GM21619 (cell line): ENCODE measurements at regions not wholly inside any gene's neighbourhood (a gene's known extent, or its start where the extent isn't known, plus 50 kb on each side); places are given as distances from the start of the nearest gene placed in this dataset.

ENCODE experiments used
- ATAC-seq: cut with Tn5 transposase; IDR thresholded peaks from one replicate; pipeline ENCODE4 v1.9.1; 2021; ENCODE audit not compliant: unreplicated experiment

- no peak for ATAC-seq
Measured at GRCh38 chr20:56988446-56988845, 278.0 kb downstream of the BMP7 start.

DNA sequence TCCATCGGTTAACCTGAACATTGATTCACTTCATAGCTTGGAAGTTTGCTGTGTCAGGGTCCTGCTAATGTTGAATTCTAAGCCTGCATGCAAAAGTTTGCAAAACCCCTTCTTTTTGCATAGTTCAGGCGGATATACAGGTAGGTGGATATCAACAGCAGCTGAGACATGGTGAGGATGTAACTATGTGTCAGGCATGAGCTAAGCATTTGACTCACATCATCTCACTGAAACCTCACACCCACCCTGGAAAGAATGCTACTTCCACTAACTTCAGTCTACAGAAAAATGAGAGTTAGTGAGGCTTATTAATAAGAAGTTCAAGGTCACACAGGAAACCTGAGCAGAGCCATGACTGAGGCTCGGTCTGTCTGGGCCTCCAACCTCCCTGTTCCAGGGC is 276.9 kb downstream of the BMP7 start:
- no peak for ATAC-seq

- ATAC-seq, result no peak
Measured at GRCh38 chr20:56993020-56993559, 273.4 kb downstream of the BMP7 start.

DNA sequence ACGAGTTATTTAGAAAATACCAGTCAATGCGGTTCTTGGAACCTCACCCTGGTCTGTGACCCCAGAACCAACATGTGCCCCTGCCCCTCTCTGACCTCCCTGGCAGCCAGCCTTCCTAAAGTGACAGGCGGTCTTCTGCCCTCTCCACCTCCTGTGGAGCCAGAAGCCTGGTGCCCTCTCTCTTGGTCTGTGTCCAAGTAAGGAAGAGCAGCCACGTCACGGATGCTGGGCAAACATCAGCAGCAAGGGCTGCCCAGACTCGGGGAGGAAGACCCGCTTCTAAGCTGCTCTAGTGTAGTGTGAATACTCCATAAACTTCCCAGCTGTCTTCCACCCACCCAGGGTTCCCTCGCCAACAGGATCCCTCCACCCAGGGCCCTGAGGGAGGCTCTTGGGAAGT is 272.4 kb downstream of the BMP7 start:
- no peak for ATAC-seq

DNA sequence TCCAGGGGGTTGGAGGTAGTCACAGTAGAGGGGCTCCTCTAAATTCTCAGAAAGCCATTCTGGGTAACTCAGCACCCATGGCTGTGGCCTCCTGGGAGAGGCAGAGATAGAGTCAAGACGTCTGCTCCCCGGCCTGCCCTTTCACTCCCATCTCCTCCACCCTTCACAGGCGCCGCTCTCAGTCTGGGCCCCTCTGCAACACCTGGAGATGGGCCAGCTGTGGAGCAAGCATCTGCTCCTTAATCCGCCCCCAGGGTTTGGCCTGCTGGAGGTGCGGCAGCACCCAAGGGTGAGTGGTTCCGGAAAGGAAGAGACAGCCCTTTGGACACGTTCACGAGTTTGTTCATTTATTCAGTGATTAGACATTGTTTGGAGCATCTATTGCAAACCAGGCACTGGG is 271.3 kb downstream of the BMP7 start:
- ATAC-seq, result no peak

DNA sequence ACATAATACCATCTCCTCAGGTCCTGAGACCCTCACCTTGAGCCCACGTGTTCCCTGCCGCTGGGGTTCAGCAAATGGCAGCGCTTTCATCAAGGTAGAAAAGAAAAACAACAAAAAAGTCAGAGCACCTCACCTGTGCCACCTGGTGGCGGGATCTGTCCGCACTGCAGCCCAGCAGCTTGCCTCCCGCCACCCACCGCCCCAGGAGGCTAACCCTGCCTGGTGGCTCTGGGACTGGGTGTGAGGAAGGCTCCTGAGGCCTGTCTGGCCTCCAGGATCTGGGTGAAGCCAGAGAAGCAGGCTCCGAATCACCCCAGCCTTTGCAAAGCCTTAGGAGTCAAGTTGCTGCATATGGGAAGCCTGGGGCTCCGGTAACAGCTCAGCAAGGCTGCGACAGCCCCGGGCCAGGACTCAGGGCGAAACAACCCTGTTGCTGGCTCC is 270.8 kb downstream of the BMP7 start:
- no peak for ATAC-seq

DNA sequence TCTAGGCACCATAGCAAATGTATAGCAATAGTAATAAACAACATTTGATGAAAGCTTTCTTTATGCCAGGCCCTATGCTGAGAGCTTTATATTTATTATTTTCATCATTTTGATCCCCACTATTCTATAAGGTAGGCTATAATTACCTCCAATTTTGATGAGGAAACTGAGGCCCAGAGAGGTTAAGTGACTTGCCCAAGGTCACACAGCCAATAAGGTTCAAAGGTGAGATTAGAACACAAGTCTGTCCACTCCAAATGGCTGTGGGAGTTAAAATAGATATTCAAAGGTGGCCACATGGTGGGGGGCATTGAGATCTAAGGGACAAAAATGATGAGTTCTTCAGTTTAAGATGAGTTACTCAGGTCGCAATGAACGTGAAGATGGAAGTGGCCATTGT is 269.9 kb downstream of the BMP7 start:
- ATAC-seq, result no peak

DNA sequence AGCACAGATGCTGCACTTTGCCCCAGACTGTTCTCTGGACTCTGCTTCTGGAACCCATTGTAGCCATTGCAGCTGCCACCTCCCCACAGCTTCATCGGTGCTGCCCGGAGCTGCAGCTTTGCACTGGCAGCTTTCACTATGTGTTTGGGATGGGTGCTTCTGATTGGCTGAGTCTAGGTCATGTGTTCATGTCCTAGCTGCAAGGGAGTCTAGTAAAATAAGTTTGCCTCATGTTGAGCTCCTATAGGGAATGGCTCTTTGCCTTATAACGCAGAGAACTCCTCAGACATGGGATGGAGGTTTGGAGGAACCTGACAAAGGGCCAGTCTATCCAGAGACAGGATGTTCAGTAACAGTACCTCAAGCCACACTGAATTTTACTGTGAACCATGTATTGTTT is 268.0 kb downstream of the BMP7 start:
- no peak for ATAC-seq

- no peak for ATAC-seq
Measured at GRCh38 chr20:57000441-57000968, 265.9 kb downstream of the BMP7 start.

- ATAC-seq, result no peak
Measured at GRCh38 chr20:57001126-57001767, 265.2 kb downstream of the BMP7 start.

GRCh38 chr20:57002066-57002570 is 264.3 kb downstream of the BMP7 start:
- no peak for ATAC-seq

DNA sequence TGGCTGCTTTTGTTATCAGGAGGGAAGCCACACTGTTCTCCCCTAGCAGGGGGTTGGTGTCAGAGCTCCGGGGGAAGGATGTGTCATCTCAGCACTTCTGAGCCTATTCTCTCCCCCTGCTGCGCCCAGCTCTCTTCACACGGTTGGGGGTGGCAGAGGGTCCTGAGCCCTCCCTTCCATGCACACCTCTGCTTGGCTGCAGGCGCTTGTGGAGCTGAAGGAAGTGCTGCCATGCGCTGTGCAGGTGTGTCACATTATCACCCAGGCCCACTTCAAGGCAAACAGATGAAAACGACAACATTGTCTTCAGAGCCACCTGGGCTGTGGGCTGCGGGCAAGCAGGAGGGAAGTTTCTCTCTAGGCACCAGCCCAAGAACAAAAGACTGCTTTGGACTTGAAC is 263.4 kb downstream of the BMP7 start:
- no peak for ATAC-seq

GRCh38 chr20:57004416-57004815 is 262.0 kb downstream of the BMP7 start:
- no peak for ATAC-seq

GRCh38 chr20:57004951-57005933 is 261.2 kb downstream of the BMP7 start:
- no peak for ATAC-seq

DNA sequence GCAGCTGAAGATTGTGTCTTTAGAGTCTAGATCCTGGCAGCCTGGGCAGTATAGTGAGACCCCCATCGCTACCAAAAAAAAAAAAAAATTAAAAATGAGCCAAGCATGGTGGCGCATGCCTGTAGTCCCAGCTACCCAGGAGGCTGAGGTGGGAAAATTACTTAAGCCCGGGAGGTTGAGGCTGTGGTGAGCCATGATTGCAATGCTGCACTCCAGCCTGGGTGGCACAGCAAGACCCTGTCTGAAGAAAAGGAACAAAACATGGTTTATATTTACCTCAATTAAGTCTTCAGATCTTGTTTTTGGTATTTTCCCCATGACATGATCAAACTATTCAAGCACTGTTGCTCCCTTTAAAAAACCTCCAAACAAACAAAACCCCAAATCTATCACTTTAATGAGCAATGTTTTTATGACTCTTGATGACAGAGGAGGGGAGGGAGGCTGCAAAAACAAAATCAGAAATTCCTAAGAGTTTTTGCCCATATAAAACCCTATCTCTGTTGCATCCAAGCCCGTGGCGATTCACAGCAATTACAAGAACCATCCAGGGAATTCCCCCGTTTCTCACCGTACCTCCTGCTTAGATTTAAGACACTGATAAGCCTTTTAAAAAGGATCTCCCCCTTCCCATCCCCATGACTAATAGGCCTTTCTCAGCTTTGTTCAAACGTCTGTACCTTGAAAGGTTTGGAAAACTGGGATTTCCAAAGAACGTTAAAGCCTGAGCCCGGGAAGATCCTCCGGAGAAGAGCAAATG is 259.9 kb downstream of the BMP7 start:
- ATAC-seq, result no peak

DNA sequence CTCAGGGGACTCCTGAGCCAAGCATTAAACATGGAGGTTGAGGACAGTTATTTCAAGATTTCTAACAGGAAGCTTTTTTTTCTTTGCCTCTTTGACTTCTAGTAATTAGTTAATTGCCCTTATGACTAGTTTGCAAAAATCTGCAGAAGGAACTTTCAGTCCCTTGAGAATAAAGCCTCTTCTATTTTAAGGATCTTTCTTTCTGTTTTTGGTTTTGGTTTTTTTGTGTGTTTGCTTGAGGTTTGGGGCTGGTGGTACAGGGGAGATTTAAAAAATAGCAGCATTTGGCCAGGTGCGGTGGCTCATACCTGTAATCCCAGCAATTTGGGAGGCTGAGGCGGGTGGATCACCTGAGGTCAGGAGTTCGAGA is 259.3 kb downstream of the BMP7 start:
- ATAC-seq, result no peak

- ATAC-seq, result no peak
Measured at GRCh38 chr20:57008217-57008616, 258.2 kb downstream of the BMP7 start.

- no peak for ATAC-seq
Measured at GRCh38 chr20:57009355-57009754, 257.1 kb downstream of the BMP7 start.

DNA sequence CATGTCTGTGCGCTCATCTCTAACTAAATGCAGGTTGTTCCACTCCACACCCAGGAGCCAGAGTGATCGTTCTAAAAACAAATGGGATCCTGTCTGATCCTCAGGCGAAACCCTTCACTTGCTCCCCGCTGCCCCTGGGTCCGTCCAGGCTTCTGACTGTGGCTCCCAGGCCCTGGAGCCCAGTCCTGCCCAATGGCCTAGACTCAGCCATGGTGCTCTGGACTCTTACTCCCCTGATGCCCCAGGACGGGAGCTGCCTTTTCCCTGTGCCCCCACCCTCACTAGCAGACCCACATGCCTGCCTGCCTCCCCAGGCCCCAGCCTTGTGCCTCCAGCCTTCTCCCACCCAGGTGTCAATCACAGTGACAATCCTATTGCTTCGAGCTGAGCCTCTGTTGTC is 256.7 kb downstream of the BMP7 start:
- ATAC-seq, result no peak

DNA sequence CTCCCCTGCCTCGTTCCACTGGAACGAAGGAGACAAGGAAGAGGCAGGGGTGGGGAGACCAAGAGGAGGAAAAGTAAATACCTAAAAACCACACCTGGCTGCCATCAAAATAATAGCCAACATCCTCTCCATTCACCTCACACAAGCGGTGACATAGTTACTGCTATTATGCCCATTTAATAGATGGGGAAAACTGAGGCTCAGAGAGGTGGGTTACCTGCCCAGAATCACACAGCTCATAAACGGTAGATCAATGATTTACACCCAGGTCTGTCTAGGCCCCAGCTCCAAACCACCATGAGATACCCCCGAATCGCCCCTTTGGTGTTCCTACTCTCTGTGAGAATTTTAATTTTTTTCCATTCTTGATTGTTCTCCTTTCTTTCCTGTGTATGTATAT is 253.8 kb downstream of the BMP7 start:
- ATAC-seq, result no peak

- no peak for ATAC-seq
Measured at GRCh38 chr20:57013217-57013616, 253.2 kb downstream of the BMP7 start.
